Heart right ventricle (tissue), 16 donors: ENCODE measurements at regions not wholly inside any gene's neighbourhood (a gene's known extent, or its start where the extent isn't known, plus 50 kb on each side); places are given as distances from the start of the nearest gene placed in this dataset.

Experiments used
- ATAC-seq, 8 donors: fragments of 200-7000 bp; cut with Tn5 transposase; one replicate each; pipeline ENCODE4 v1.9.1; 2020; ENCODE audit warnings: mild to moderate bottlenecking in 8 of 8, moderate library complexity in 8 of 8, moderate number of reproducible peaks in 1 of 8
- DNase-seq, 2 donors: peaks; one replicate each; pipeline ENCODE4 v3.0.0-alpha.2; 2020
- H3K27ac ChIP-seq, 10 donors: fragments of 200-600 bp; sonication (generic) in 2 of 10; one replicate each; pipeline versions ENCODE4 v1.5.0 to v1.8.0; 2020 to 2022; ENCODE audit warnings: mild to moderate bottlenecking in 3 of 10
- H3K27me3 ChIP-seq, 7 donors: fragments of 200-600 bp; one replicate each; pipeline ENCODE4 v1.8.0; 2021 to 2022; ENCODE audit warnings: mild to moderate bottlenecking in 2 of 7
- H3K36me3 ChIP-seq, 9 donors: fragments of 200-600 bp; sonication (generic) in 1 of 9; one replicate each; pipeline versions ENCODE4 v1.5.0 to v1.8.0; 2020 to 2022; ENCODE audit warnings: mild to moderate bottlenecking in 2 of 9
- H3K4me1 ChIP-seq, 9 donors: fragments of 200-600 bp; sonication (generic) in 1 of 9; one replicate each; pipeline versions ENCODE4 v1.5.0 to v1.8.0; 2020 to 2022; ENCODE audit warnings: mild to moderate bottlenecking in 4 of 9
- H3K4me3 ChIP-seq, 10 donors: fragments of 200-600 bp; sonication (generic) in 2 of 10; one replicate each; pipeline versions ENCODE4 v1.5.0 to v1.8.0; 2020 to 2022; ENCODE audit warnings: mild to moderate bottlenecking in 7 of 10, moderate library complexity in 2 of 10
- H3K9me3 ChIP-seq, 11 donors: fragments of 200-600 bp in 10 of 11; sonication (generic) in 2 of 11; one replicate each; pipeline versions ENCODE4 v1.5.0 to v1.8.0; 2013 to 2022; ENCODE audit warnings: mild to moderate bottlenecking in 2 of 11, control low read depth in 1 of 11, moderate library complexity in 1 of 11
- WGBS, 2 donors: extraction: QIAGEN DNeasy Blood & Tissue Kit; methylation state at CpG; one replicate each; pipeline ENCODE4 v1.1.7; 2013; ENCODE audit warnings: inconsistent platforms in 1 of 2; 5-methylcytosine and 5-hydroxymethylcytosine counted together
- intact Hi-C, 10 donors: fragments of 100-400 bp; cut with DNase I; formaldehyde crosslinking; loops; one replicate each; pipeline versions ENCODE4 v1.11.1 to v1.14.2; 2022
- TF ChIP-seq, protein P1 (sequence below), 9 donors: fragments of 200-600 bp; sonication (generic) in 2 of 9; IDR thresholded peaks; one replicate each; pipeline versions ENCODE4 v1.5.0 to v1.8.0; 2021 to 2022; ENCODE audit warnings: antibody characterized with exemption in 9 of 9, mild to moderate bottlenecking in 5 of 9, moderate library complexity in 1 of 9
- donor health status: Arrhythmogenic right ventricular cardiomyopathy.
- donor health status: ischemic (EF 13 %, LVEDD 7.1; RV severe dilation, severe dysfunction).
- donor health status: healthy with polysubstance abuse.
- donor health status: DM: no; HTN: yes; CAD: no.
- donor health status: DM: no; HTN: no; CAD: no.
- donor health status: ischemic (EF 25% LVEDD 6.9; RV normal size, moderate dysfunction).
- donor health status: ischemic (EF 25% LVEDD 5.7; RV mildly dilated, moderate dysfunction).
- donor health status: healthy.
- donor health status: DM: yes; HTN: yes; CAD: no.
- donor health status: Ischemic cardiomyopathy.
- donor health status: ischemic (EF 35%, LVEDD 5.7; RV mildly dilated, moderate dysfunction).
- donor health status: nonischemic (EF 11% LVEDD 7.7; RV severe dilation, severe dysfunction).
- donor health status: DM: yes; HTN: yes; CAD: no.
- donor health status: PGD.
- donor health status: ischemic (EF 29% LVEDD 5.4; RV normal size, mild dysfunction).
- donor health status: nonischemic (EF 23%, LVEDD 6.1; RV moderate dilation, normal function).

DNA sequence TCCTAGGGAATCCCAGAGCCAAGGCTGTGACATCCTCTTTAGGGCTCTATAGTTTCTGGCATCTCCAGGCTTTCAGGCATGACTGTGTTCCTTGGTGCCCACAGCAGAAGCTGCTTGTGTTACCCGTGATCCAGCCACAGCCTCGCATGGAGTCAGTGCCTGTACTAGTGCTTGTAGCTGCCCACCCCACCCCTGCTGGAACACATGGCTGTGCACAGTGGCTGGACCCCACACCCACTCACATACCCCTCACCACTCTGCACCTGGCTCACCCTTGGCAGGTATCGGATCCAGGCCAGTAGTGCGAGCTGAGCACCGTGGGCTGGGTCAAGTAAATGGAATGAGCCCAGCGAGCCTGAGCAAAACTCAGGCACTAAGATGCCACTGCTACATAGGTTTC lies 934.7 kb upstream of the PRMT6 start:
- Histone ChIP-seq H3K36me3 (no peaks in the 10 kb centered on the region), H3K9me3 (peaks cover 0 to 58% (median 10%) of the 10 kb centered on the region in 11 donors), H3K27ac (no peak overlapping the region), H3K4me1 (no peaks in the 10 kb centered on the region), H3K27me3 (no peaks in the 10 kb centered on the region), H3K4me3 (no peak overlapping the region)
- DNase-seq = no peak
- no peak for ATAC-seq
- TF ChIP-seq, protein P1, sequence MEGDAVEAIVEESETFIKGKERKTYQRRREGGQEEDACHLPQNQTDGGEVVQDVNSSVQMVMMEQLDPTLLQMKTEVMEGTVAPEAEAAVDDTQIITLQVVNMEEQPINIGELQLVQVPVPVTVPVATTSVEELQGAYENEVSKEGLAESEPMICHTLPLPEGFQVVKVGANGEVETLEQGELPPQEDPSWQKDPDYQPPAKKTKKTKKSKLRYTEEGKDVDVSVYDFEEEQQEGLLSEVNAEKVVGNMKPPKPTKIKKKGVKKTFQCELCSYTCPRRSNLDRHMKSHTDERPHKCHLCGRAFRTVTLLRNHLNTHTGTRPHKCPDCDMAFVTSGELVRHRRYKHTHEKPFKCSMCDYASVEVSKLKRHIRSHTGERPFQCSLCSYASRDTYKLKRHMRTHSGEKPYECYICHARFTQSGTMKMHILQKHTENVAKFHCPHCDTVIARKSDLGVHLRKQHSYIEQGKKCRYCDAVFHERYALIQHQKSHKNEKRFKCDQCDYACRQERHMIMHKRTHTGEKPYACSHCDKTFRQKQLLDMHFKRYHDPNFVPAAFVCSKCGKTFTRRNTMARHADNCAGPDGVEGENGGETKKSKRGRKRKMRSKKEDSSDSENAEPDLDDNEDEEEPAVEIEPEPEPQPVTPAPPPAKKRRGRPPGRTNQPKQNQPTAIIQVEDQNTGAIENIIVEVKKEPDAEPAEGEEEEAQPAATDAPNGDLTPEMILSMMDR (IDR thresholded peaks at IDR 0.05) = no peak
- intact Hi-C loops = no loop called here
- WGBS, 2 donors = 92% methylated on average over 6 of the region's 6 CpGs

DNA sequence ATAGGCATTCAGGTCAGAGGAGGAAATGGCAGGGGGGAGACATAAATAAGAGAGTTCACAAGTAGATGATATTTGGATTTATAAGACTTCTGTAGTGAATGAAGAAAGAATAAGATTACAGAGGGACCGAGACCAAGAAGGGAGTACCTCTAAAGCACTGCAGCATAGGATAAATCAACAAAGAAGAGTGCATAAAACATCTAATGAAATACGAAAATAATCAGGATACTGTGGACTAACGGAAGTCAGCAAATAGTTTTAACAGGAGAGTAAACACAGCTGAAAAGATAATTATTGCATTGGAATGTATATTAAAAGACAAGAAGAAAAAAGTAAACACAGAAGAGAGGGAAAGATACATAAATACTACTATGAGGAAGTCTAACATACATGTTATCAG lies 921.9 kb upstream of the PRMT6 start:
- H3K36me3 ChIP-seq = no peaks in the 10 kb centered on the region
- 40 to 52% methylated on average over 3 of the region's 3 CpGs for WGBS, 2 donors
- no peak for DNase-seq
- intact Hi-C loops = no loop called here
- no peaks in the 10 kb centered on the region for H3K4me1 ChIP-seq
- H3K9me3 ChIP-seq = no peaks in the 10 kb centered on the region
- no peak overlapping the region for H3K27ac ChIP-seq
- no peak overlapping the region for H3K4me3 ChIP-seq
- H3K27me3 ChIP-seq = no peaks in the 10 kb centered on the region
- ATAC-seq = no peak
- TF ChIP-seq, protein P1 (IDR thresholded peaks at IDR 0.05) = no peak

DNA sequence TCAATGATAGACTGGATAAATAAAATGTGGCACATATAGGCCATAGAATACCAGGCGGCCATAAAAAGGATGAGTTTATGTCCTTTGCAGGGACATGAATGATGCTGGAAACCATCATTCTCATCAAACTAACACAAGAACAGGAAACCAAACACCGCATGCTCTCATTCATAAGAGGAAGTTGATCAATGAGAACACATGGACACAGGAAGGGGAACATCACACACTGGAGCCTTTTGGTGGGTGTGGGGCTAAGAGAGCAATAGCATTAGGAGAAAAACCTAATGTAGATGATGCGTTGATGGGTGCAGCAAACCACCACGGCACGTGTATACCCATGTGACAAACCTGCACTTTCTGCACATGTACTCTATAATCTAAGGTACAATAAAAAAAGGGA lies 883.4 kb upstream of the PRMT6 start:
- Histone ChIP-seq H3K9me3 (peaks cover 0 to 30% (median 0%) of the 10 kb centered on the region in 11 donors), H3K27me3 (no peaks in the 10 kb centered on the region), H3K27ac (no peak overlapping the region), H3K4me3 (no peak overlapping the region), H3K4me1 (no peaks in the 10 kb centered on the region), H3K36me3 (no peaks in the 10 kb centered on the region)
- no peak for ATAC-seq
- TF ChIP-seq, protein P1 (IDR thresholded peaks at IDR 0.05) = no peak
- DNase-seq = no peak
- 83 to 86% methylated on average over 5 of the region's 5 CpGs for WGBS, 2 donors
- intact Hi-C loops = no loop called here

DNA sequence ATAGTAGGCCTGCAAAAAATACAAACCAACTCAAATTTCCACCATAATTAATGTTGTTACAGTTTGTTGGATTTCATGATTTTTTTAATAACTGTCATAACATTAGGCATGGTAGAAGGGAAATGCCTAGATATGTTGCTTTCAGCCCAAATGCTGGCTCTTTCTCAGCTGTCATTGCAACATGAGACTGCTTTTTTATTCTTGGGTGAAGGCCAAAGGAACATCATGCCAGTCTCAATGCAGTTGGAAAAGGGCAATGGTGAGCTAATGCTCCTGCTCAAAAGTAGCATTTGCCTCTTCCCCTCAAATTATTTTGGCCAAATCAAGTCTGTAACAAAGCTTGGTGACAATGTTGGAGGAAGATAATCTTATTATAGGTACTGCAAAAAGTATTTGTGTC lies 877.7 kb upstream of the PRMT6 start:
- TF ChIP-seq, protein P1 (IDR thresholded peaks at IDR 0.05) = no peak
- no peaks in the 10 kb centered on the region for H3K4me1 ChIP-seq
- intact Hi-C loops = no loop called here
- no peaks in the 10 kb centered on the region for H3K27me3 ChIP-seq
- H3K4me3 ChIP-seq = no peak overlapping the region
- no peak for ATAC-seq
- no peak overlapping the region for H3K27ac ChIP-seq
- H3K36me3 ChIP-seq = no peaks in the 10 kb centered on the region
- peaks cover 0 to 24% (median 5%) of the 10 kb centered on the region in 11 donors for H3K9me3 ChIP-seq
- no peak for DNase-seq

DNA sequence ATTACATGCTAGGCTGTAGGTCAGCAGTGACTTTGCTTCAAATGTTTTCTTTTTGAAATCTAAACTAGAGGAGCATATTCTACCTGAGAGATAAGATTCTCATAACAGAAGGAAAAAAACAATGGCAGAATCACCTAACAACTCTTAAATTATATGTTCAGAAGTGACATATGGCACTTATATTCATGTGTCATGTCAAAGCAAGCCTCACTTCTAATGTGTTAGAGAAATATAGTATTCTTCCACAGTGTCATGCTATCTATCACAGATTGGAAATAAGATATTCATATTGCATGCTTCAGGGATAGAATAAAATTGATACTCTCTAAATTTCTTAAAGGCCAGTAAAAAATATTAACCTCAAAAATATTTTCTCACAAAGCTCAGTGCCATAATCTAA lies 874.6 kb upstream of the PRMT6 start:
- no peak for ATAC-seq
- TF ChIP-seq, protein P1 (IDR thresholded peaks at IDR 0.05) = no peak
- intact Hi-C loops = no loop called here

More for the DNA sequence above, 874.6 kb upstream of the PRMT6 start:
- no peak for DNase-seq
- H3K9me3 ChIP-seq = peaks cover 0 to 37% (median 0%) of the 10 kb centered on the region in 11 donors
- no peak overlapping the region for H3K4me3 ChIP-seq
- H3K27me3 ChIP-seq = no peaks in the 10 kb centered on the region
- H3K27ac ChIP-seq = no peak overlapping the region
- no peaks in the 10 kb centered on the region for H3K36me3 ChIP-seq
- no peaks in the 10 kb centered on the region for H3K4me1 ChIP-seq
